ENCODE measurements at regions not wholly inside any gene's neighbourhood (a gene's known extent, or its start where the extent isn't known, plus 50 kb on each side); places are given as distances from the start of the nearest gene placed in this dataset.

GRCh38 chr15:56806148-56806536 is 72.8 kb upstream of the ZNF280D start:
- POLR2A ChIA-PET (ENCODE audit: partially characterized antibody): no interaction called here
- no peak for FAIRE-seq
- TF ChIP-seq POLR2AphosphoS5 (IDR thresholded peaks at IDR 0.05; ENCODE audit: low read depth, low read length) (no peak), PHF8 (conservative IDR thresholded peaks at IDR 0.05; ENCODE audit: low read depth, low read length) (no peak), ASH2L (IDR thresholded peaks at IDR 0.05; ENCODE audit: low read length) (no peak), EP300 (IDR thresholded peaks at IDR 0.05; ENCODE audit: borderline replicate concordance in 1 of 2, low read depth in 2 of 2, low read length in 2 of 2) (no peak), SRF (IDR thresholded peaks at IDR 0.05; ENCODE audit: low read depth, low read length) (no peak), SUZ12 (IDR thresholded peaks at IDR 0.05; ENCODE audit: low read length) (no peak), MAFK (IDR thresholded peaks at IDR 0.05; ENCODE audit: low read depth, low read length) (no peak), E2F6 (IDR thresholded peaks at IDR 0.05) (no peak), KDM1A (IDR thresholded peaks at IDR 0.05; ENCODE audit: borderline replicate concordance, low read length) (no peak), ATF3 (IDR thresholded peaks at IDR 0.05; ENCODE audit: insufficient read depth, low read depth, low read length) (no peak), CHD2 (IDR thresholded peaks at IDR 0.05; ENCODE audit: low read length) (no peak), BCL11A (IDR thresholded peaks at IDR 0.05; ENCODE audit: low read depth in 2 of 2, low read length in 2 of 2) (no peak), GTF2F1 (IDR thresholded peaks at IDR 0.05; ENCODE audit: borderline replicate concordance, low read depth, low read length) (no peak), CBX8 (IDR thresholded peaks at IDR 0.05; ENCODE audit: borderline replicate concordance, low read depth, low read length) (no peak)

More at GRCh38 chr15:56806148-56806536, 72.8 kb upstream of the ZNF280D start:
- Histone ChIP-seq H3K23ac (ENCODE audit: insufficient read length) (no peak overlapping the region), H3K4ac (replicated peaks; ENCODE audit: insufficient read length, low read depth, low read length) (no peak overlapping the region), H3K4me2 (ENCODE audit: insufficient read depth in 1 of 2, low read depth in 2 of 2, low read length in 2 of 2) (no peak overlapping the region), H3K27ac (ENCODE audit: low read depth, low read length) (no peak overlapping the region), H2BK12ac (ENCODE audit: low read depth, low read length) (no peak overlapping the region), H2BK120ac (replicated peaks; ENCODE audit: low read depth, low read length) (no peak overlapping the region), H3K36me3 (ENCODE audit: control insufficient read depth in 2 of 4, insufficient read depth in 4 of 4, low read length in 3 of 4) (no peaks in the 10 kb centered on the region), H4K8ac (ENCODE audit: extremely low read depth, insufficient read depth, low read length) (no peak overlapping the region), H2BK20ac (ENCODE audit: low read length) (no peak overlapping the region), H3K79me1 (ENCODE audit: low read depth, low read length) (no peaks in the 10 kb centered on the region), H3K14ac (ENCODE audit: insufficient read length) (no peak overlapping the region), H3K9me3 (ENCODE audit: insufficient read depth in 2 of 2, low read depth in 1 of 2, low read length in 1 of 2) (peaks cover 6% of the 10 kb centered on the region in 2 experiments; a peak in 2 of 4 replicates), H4K91ac (replicated peaks; ENCODE audit: insufficient read length, low read length) (no peak overlapping the region), H4K5ac (ENCODE audit: insufficient read length, low read depth, low read length) (no peak overlapping the region), H3K56ac (replicated peaks; ENCODE audit: insufficient read length, low read depth, low read length) (no peak overlapping the region), H3K4me1 (replicated peaks in 1 of 4; ENCODE audit: control insufficient read depth in 3 of 4, insufficient read depth in 4 of 4, low read length in 3 of 4) (no peaks in the 10 kb centered on the region), H2BK5ac (ENCODE audit: low read depth, low read length) (no peak overlapping the region), H3K23me2 (ENCODE audit: low read depth, low read length) (no peaks in the 10 kb centered on the region), H2AK5ac (ENCODE audit: low read depth, low read length) (no peak overlapping the region), H3K4me3 (ENCODE audit: extremely low read depth in 1 of 4, insufficient read depth in 2 of 4, low read depth in 3 of 4, low read length in 4 of 4) (no peak overlapping the region), H2AFZ (ENCODE audit: low read length) (no peak overlapping the region), H2BK15ac (ENCODE audit: low read length) (no peak overlapping the region), H3K79me2 (ENCODE audit: control insufficient read depth in 1 of 2, insufficient read depth in 2 of 2, low read length in 2 of 2) (no peaks in the 10 kb centered on the region), H3K18ac (ENCODE audit: extremely low read depth, low read length) (no peak overlapping the region), H3K27me3 (replicated peaks in 1 of 4; ENCODE audit: control insufficient read depth in 3 of 4, extremely low read depth in 1 of 4, insufficient read depth in 3 of 4, low read length in 3 of 4) (no peaks in the 10 kb centered on the region), H4K20me1 (replicated peaks in 1 of 2; ENCODE audit: control insufficient read depth in 1 of 2, insufficient read depth in 2 of 2, low read length in 2 of 2) (no peaks in the 10 kb centered on the region), H3K9ac (replicated peaks in 1 of 4; ENCODE audit: extremely low read depth in 1 of 4, low read depth in 3 of 4, low read length in 3 of 4) (no peak overlapping the region)
- CTCF ChIA-PET (ENCODE audit: partially characterized antibody): interaction anchor here (1.2 to 1.3 kb wide), 2 partner anchors 16 to 64 kb away, joined by 4 read pairs; no protein-coding TSS in a partner anchor
- no peak for DNase-seq (ENCODE audit: low read depth in 1 of 2, low spot score in 2 of 2)
- WGBS, 2 experiments (ENCODE audit: extremely low coverage in 1 of 2, insufficient coverage in 1 of 2, insufficient read length in 1 of 2, insufficient replicate concordance in 2 of 2, low coverage in 1 of 2, low lambda C conversion rate in 2 of 2, missing lambda C conversion rate in 1 of 2): 95% methylated on average over 2 of the region's 2 CpGs; no CpG with 5 or more reads in 1 of the 2 experiments
